Trophoblast cell (in vitro differentiated cells and primary cell): ENCODE measurements at regions not wholly inside any gene's neighbourhood (a gene's known extent, or its start where the extent isn't known, plus 50 kb on each side); places are given as distances from the start of the nearest gene placed in this dataset.

Source experiments
- DNase-seq, 2 donors: peaks; one replicate each; pipeline ENCODE4 v3.0.0-alpha.2; 2016
- H2AFZ ChIP-seq: 2 replicates; pipeline ENCODE4 v1.6.1; 2013; ENCODE audit warnings: low read length, moderate library complexity, mild to moderate bottlenecking; ENCODE audit not compliant: insufficient read depth, poor library complexity
- H2AK5ac ChIP-seq: 2 replicates; pipeline ENCODE4 v1.6.1; 2013; ENCODE audit warnings: mild to moderate bottlenecking, low read length
- H2BK120ac ChIP-seq: 2 replicates; pipeline ENCODE4 v1.6.1; 2013; ENCODE audit warnings: low read length, mild to moderate bottlenecking, moderate library complexity; ENCODE audit not compliant: insufficient read depth, poor library complexity
- H2BK12ac ChIP-seq: 2 replicates; pipeline ENCODE4 v1.6.1; 2013; ENCODE audit warnings: mild to moderate bottlenecking, low read length, moderate library complexity
- H2BK5ac ChIP-seq: 2 replicates; pipeline ENCODE4 v1.6.1; 2013; ENCODE audit warnings: low read length, low read depth, moderate library complexity, mild to moderate bottlenecking; ENCODE audit not compliant: poor library complexity
- H3K14ac ChIP-seq: 2 replicates; pipeline ENCODE4 v1.6.1; 2013; ENCODE audit warnings: mild to moderate bottlenecking, low read length
- H3K18ac ChIP-seq: 2 replicates; pipeline ENCODE4 v1.6.1; 2013; ENCODE audit warnings: mild to moderate bottlenecking, low read length
- H3K23ac ChIP-seq: 2 replicates; pipeline ENCODE4 v1.6.1; 2013; ENCODE audit warnings: low read length
- H3K27ac ChIP-seq: 2 replicates; pipeline ENCODE4 v1.5.1; 2013; ENCODE audit warnings: low read depth, mild to moderate bottlenecking, inconsistent platforms, low read length, moderate library complexity
- H3K27me3 ChIP-seq: 2 replicates; pipeline ENCODE4 v1.6.1; 2013; ENCODE audit warnings: inconsistent platforms, mild to moderate bottlenecking, low read length, moderate library complexity; ENCODE audit not compliant: insufficient read depth
- H3K36me3 ChIP-seq, 2 experiments: 1 replicate in 1 of 2; 2 replicates in 1 of 2; pipeline ENCODE4 v1.6.1; 2013; ENCODE audit warnings: low read length in 2 of 2, mild to moderate bottlenecking in 2 of 2, moderate library complexity in 1 of 2; ENCODE audit not compliant: insufficient read depth in 2 of 2, control insufficient read depth in 1 of 2
- H3K4ac ChIP-seq: 2 replicates; pipeline ENCODE4 v1.6.1; 2013; ENCODE audit warnings: low read depth, mild to moderate bottlenecking, low read length, moderate library complexity
- H3K4me1 ChIP-seq, 2 experiments: 1 replicate in 1 of 2; 2 replicates in 1 of 2; pipeline ENCODE4 v1.6.1; 2013; ENCODE audit warnings: low read length in 2 of 2, mild to moderate bottlenecking in 2 of 2, moderate library complexity in 1 of 2; ENCODE audit not compliant: insufficient read depth in 2 of 2, control insufficient read depth in 1 of 2
- H3K4me2 ChIP-seq: 2 replicates; pipeline ENCODE4 v1.6.1; 2013; ENCODE audit warnings: inconsistent platforms, mild to moderate bottlenecking, low read length, moderate library complexity
- H3K4me3 ChIP-seq: 2 replicates; pipeline ENCODE4 v1.5.1; 2013; ENCODE audit warnings: mild to moderate bottlenecking, low read depth, low read length, inconsistent platforms
- H3K79me1 ChIP-seq: one replicate; pipeline ENCODE4 v1.6.1; 2013; ENCODE audit warnings: low read length
- H3K79me2 ChIP-seq: 2 replicates; pipeline ENCODE4 v1.6.1; 2013; ENCODE audit warnings: low read length, mild to moderate bottlenecking; ENCODE audit not compliant: control insufficient read depth, insufficient read depth, poor library complexity
- H3K9ac ChIP-seq: 2 replicates; pipeline ENCODE4 v1.6.1; 2013; ENCODE audit warnings: mild to moderate bottlenecking, low read length
- H3K9me3 ChIP-seq: 2 replicates; pipeline ENCODE4 v1.6.1; 2013; ENCODE audit warnings: low read depth, mild to moderate bottlenecking, control low read depth, inconsistent platforms, low read length; ENCODE audit not compliant: insufficient read depth
- H4K12ac ChIP-seq: 2 replicates; pipeline ENCODE4 v1.6.1; 2013; ENCODE audit warnings: low read depth, mild to moderate bottlenecking, low read length, moderate library complexity
- H4K8ac ChIP-seq: 2 replicates; pipeline ENCODE4 v1.6.1; 2013; ENCODE audit warnings: low read depth, mild to moderate bottlenecking, low read length, moderate library complexity
- H4K91ac ChIP-seq: one replicate; pipeline ENCODE4 v1.6.1; 2013; ENCODE audit warnings: low read depth, mild to moderate bottlenecking, low read length, moderate library complexity
- WGBS: extraction: QIAGEN DNeasy Blood & Tissue Kit; methylation state at CpG from one replicate; pipeline ENCODE4 v1.1.7; 2013; ENCODE audit warnings: missing lambda C conversion rate; ENCODE audit not compliant: insufficient read length, insufficient coverage; ENCODE audit errors: extremely low coverage; 5-methylcytosine and 5-hydroxymethylcytosine counted together

GRCh38 chr14:89495718-89496117 is 78.7 kb upstream of the FOXN3 start:
- H2BK120ac ChIP-seq: no peak overlapping the region

GRCh38 chr14:89493877-89494634 is 77.0 kb upstream of the FOXN3 start:
- H3K79me1 ChIP-seq: no peaks in the 10 kb centered on the region

More at GRCh38 chr14:89495718-89496117, 78.7 kb upstream of the FOXN3 start:
- no peaks in the 10 kb centered on the region for H3K27me3 ChIP-seq
- no peak overlapping the region for H3K4me3 ChIP-seq
- no peak overlapping the region for H2BK5ac ChIP-seq
- H3K79me2 ChIP-seq: no peaks in the 10 kb centered on the region
- H3K23ac ChIP-seq: no peak overlapping the region
- H3K79me1 ChIP-seq: no peaks in the 10 kb centered on the region
- H2BK12ac ChIP-seq: no peak overlapping the region
- no peak overlapping the region for H3K14ac ChIP-seq
- no peak for DNase-seq
- no peak overlapping the region for H2AFZ ChIP-seq
- H4K8ac ChIP-seq: no peak overlapping the region
- H2AK5ac ChIP-seq: no peak overlapping the region
- H3K4me1 ChIP-seq: no peaks in the 10 kb centered on the region
- peaks cover 0 to 6% of the 10 kb centered on the region in 2 experiments for H3K36me3 ChIP-seq
- no peak overlapping the region for H4K12ac ChIP-seq
- no peak overlapping the region for H4K91ac ChIP-seq
- no peak overlapping the region for H3K9ac ChIP-seq
- no peaks in the 10 kb centered on the region for H3K9me3 ChIP-seq
- no peak overlapping the region for H3K4me2 ChIP-seq
- H3K4ac ChIP-seq: no peak overlapping the region
- no peak overlapping the region for H3K27ac ChIP-seq
- no CpG with 5 or more reads among the region's 8 CpGs for WGBS
- H3K18ac ChIP-seq: no peak overlapping the region

DNA sequence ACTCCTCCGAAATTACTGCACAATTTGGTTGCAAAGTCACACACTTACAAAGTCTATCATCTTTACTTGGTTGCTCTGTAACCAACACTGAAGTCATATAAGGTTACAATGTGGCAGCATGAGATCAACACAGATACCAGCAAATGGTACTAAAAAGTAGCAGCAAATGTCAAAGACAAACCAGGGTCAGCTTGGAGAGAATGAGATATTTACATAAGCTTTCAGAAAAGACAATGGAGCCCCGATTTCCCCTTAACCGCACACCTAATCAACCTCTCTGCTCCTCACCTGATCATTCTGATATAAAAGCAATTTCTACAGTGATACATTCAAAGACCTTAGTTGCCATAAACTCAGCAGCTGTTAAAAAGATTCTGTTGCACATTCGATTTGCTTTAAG is 76.4 kb upstream of the FOXN3 start:
- Histone ChIP-seq H3K27me3 (no peaks in the 10 kb centered on the region), H3K4me2 (no peak overlapping the region), H2AFZ (no peak overlapping the region), H2BK120ac (no peak overlapping the region), H3K27ac (no peak overlapping the region), H2BK5ac (no peak overlapping the region), H3K14ac (no peak overlapping the region), H3K9me3 (no peaks in the 10 kb centered on the region), H3K4me3 (no peak overlapping the region), H3K23ac (no peak overlapping the region), H3K4ac (no peak overlapping the region), H3K9ac (no peak overlapping the region), H4K91ac (no peak overlapping the region), H3K79me2 (no peaks in the 10 kb centered on the region), H3K36me3 (no peaks in the 10 kb centered on the region), H3K4me1 (no peaks in the 10 kb centered on the region), H3K18ac (no peak overlapping the region), H3K79me1 (no peaks in the 10 kb centered on the region), H4K8ac (no peak overlapping the region), H2BK12ac (no peak overlapping the region), H4K12ac (no peak overlapping the region), H2AK5ac (no peak overlapping the region)
- no peak for DNase-seq
- no CpG with 5 or more reads among the region's 4 CpGs for WGBS

More at GRCh38 chr14:89493877-89494634, 77.0 kb upstream of the FOXN3 start:
- H3K4me1 ChIP-seq: no peaks in the 10 kb centered on the region
- no peak overlapping the region for H4K8ac ChIP-seq
- H3K27me3 ChIP-seq: no peaks in the 10 kb centered on the region
- H4K12ac ChIP-seq: no peak overlapping the region
- H3K23ac ChIP-seq: no peak overlapping the region
- DNase-seq: peak; percentile 24 to 76
- WGBS: no CpG with 5 or more reads among the region's 11 CpGs
- H2BK12ac ChIP-seq: no peak overlapping the region
- no peak overlapping the region for H2BK120ac ChIP-seq
- no peak overlapping the region for H3K18ac ChIP-seq
- no peak overlapping the region for H3K9ac ChIP-seq
- H3K9me3 ChIP-seq: no peaks in the 10 kb centered on the region
- no peak overlapping the region for H3K27ac ChIP-seq
- H3K4me2 ChIP-seq: no peak overlapping the region
- no peak overlapping the region for H3K14ac ChIP-seq
- no peaks in the 10 kb centered on the region for H3K79me2 ChIP-seq
- no peak overlapping the region for H3K4ac ChIP-seq
- H3K36me3 ChIP-seq: no peaks in the 10 kb centered on the region
- H2AK5ac ChIP-seq: no peak overlapping the region
- H4K91ac ChIP-seq: no peak overlapping the region
- no peak overlapping the region for H2AFZ ChIP-seq
- no peak overlapping the region for H2BK5ac ChIP-seq
- no peak overlapping the region for H3K4me3 ChIP-seq

- Histone ChIP-seq H3K4me3 (no peak overlapping the region), H2BK120ac (no peak overlapping the region), H4K12ac (no peak overlapping the region), H3K9ac (no peak overlapping the region), H3K14ac (no peak overlapping the region), H3K23ac (no peak overlapping the region), H3K9me3 (no peaks in the 10 kb centered on the region), H3K36me3 (no peaks in the 10 kb centered on the region), H3K4ac (no peak overlapping the region), H2AK5ac (no peak overlapping the region), H3K79me1 (no peaks in the 10 kb centered on the region), H3K79me2 (no peaks in the 10 kb centered on the region), H2AFZ (no peak overlapping the region), H3K18ac (no peak overlapping the region), H3K4me1 (no peaks in the 10 kb centered on the region), H2BK12ac (no peak overlapping the region), H2BK5ac (no peak overlapping the region), H4K8ac (no peak overlapping the region), H3K27me3 (no peaks in the 10 kb centered on the region), H3K4me2 (no peak overlapping the region), H3K27ac (no peak overlapping the region), H4K91ac (no peak overlapping the region)
- no peak for DNase-seq
- WGBS: no CpG with 5 or more reads among the region's 8 CpGs
Observed at GRCh38 chr14:89491711-89492381, 74.8 kb upstream of the FOXN3 start.
